NB4 (cell line): ENCODE measurements at regions not wholly inside any gene's neighbourhood (a gene's known extent, or its start where the extent isn't known, plus 50 kb on each side); places are given as distances from the start of the nearest gene placed in this dataset.
"Not testable (repeated sequence)": the region's sequence is repeated elsewhere in the genome, so short reads cannot be mapped to it uniquely, and the experiment has no call there.

Experiments used
- MYC ChIP-seq: IDR thresholded peaks from 2 replicates; pipeline ENCODE4 v1.6.1; 2011; ENCODE audit warnings: low read depth, low read length
- POLR2A ChIP-seq: IDR thresholded peaks from 2 replicates; pipeline ENCODE4 v1.6.1; 2011; ENCODE audit warnings: mild to moderate bottlenecking; ENCODE audit not compliant: insufficient read length; ENCODE audit errors: extremely low read depth
- TF ChIP-seq, protein P1 (sequence below): IDR thresholded peaks from one replicate; pipeline ENCODE4 v1.5.1; 2012; ENCODE audit warnings: low read depth, low read length

DNA sequence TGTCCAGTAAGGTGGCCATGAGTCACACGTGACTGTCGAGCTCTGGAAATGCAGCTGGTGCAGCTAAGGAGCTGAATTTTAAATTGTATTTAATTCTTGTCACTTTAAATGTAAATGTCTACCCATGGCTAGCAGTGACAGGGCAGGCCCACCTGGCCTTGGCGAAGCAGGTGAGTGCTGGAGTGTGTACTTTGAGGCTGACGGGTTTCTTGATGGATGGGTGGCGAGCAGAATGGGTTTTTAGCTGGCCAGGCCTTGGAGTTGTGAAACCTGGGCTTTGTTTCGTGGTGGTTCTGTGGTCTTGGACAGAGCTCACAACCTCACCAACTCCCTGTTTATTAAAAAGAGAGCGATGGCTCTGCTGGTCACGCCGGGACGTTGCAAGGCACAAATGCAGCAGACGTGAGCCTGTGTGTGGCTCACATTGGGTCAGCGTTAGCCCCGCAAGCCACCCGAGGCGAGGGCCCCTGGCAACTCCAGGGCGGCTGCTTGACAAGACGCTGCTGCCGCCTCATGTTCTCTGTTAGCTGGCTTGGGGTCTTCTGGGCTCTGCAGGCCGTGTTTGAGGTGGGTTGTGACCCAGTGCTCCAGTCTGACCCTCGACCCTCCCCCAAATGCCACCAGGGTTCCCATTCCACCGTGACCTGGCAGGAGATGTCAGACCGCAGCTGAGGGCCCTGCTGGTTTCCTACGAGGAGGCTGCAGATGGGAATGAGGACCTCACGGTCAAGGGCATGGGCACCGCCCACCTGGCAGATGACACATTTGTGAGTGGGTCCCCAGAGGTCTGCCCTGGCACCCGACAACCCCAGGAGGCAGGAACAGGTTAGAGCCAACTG is 184.1 kb upstream of the ZNF469 start:
- TF ChIP-seq, protein P1, sequence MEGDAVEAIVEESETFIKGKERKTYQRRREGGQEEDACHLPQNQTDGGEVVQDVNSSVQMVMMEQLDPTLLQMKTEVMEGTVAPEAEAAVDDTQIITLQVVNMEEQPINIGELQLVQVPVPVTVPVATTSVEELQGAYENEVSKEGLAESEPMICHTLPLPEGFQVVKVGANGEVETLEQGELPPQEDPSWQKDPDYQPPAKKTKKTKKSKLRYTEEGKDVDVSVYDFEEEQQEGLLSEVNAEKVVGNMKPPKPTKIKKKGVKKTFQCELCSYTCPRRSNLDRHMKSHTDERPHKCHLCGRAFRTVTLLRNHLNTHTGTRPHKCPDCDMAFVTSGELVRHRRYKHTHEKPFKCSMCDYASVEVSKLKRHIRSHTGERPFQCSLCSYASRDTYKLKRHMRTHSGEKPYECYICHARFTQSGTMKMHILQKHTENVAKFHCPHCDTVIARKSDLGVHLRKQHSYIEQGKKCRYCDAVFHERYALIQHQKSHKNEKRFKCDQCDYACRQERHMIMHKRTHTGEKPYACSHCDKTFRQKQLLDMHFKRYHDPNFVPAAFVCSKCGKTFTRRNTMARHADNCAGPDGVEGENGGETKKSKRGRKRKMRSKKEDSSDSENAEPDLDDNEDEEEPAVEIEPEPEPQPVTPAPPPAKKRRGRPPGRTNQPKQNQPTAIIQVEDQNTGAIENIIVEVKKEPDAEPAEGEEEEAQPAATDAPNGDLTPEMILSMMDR, result not testable (repeated sequence)
- TF ChIP-seq POLR2A, MYC: not testable (repeated sequence)
